Urothelium cell line (cell line): ENCODE measurements at regions not wholly inside any gene's neighbourhood (a gene's known extent, or its start where the extent isn't known, plus 50 kb on each side); places are given as distances from the start of the nearest gene placed in this dataset.
A peak's percentile ranks its signal among the peaks of the same experiment; 100 is the strongest.

ENCODE experiments used
- DNase-seq: peaks from one replicate; pipeline ENCODE4 v3.0.0; 2011; ENCODE audit warnings: low spot score, mixed read lengths
- FAIRE-seq: peaks from 2 replicates; lab custom pipeline; 2011; peaks lifted over from hg19 to GRCh38; lab: Jason Lieb, UNC

GRCh38 chr12:124448241-124448954 is 119.0 kb downstream of the NCOR2 start:
- no peak for DNase-seq
- FAIRE-seq = no peak

GRCh38 chr12:124446364-124446763 is 121.0 kb downstream of the NCOR2 start:
- FAIRE-seq = no peak
- no peak for DNase-seq

GRCh38 chr12:124445826-124446225 is 121.6 kb downstream of the NCOR2 start:
- DNase-seq = no peak
- no peak for FAIRE-seq

GRCh38 chr12:124445121-124445718 is 122.2 kb downstream of the NCOR2 start:
- no peak for DNase-seq
- FAIRE-seq = no peak

GRCh38 chr12:124443931-124444712 is 123.3 kb downstream of the NCOR2 start:
- FAIRE-seq = no peak
- no peak for DNase-seq

- no peak for DNase-seq
- no peak for FAIRE-seq
Observed at GRCh38 chr12:124442772-124443445, 124.5 kb downstream of the NCOR2 start.

GRCh38 chr12:124442281-124442680 is 125.1 kb downstream of the NCOR2 start:
- FAIRE-seq (no peak), DNase-seq (no peak)

- FAIRE-seq (no peak), DNase-seq (peak; percentile 92)
Observed at GRCh38 chr12:124441443-124442194, 125.8 kb downstream of the NCOR2 start.

- no peak for DNase-seq
- FAIRE-seq = no peak
Observed at GRCh38 chr12:124440841-124441381, 126.5 kb downstream of the NCOR2 start.

- FAIRE-seq (no peak), DNase-seq (no peak)
Observed at GRCh38 chr12:124440031-124440626, 127.3 kb downstream of the NCOR2 start.

- FAIRE-seq = no peak
- DNase-seq = peak; percentile 17
Observed at GRCh38 chr12:124438437-124439056, 128.9 kb downstream of the NCOR2 start.

- DNase-seq (no peak), FAIRE-seq (no peak)
Observed at GRCh38 chr12:124437617-124438436, 129.6 kb downstream of the NCOR2 start.

- FAIRE-seq (no peak), DNase-seq (no peak)
Observed at GRCh38 chr12:124437121-124437520, 130.3 kb downstream of the NCOR2 start.

GRCh38 chr12:124436366-124436765 is 131.0 kb downstream of the NCOR2 start:
- FAIRE-seq (no peak), DNase-seq (no peak)

- FAIRE-seq (no peak), DNase-seq (no peak)
Observed at GRCh38 chr12:124435806-124436345, 131.5 kb downstream of the NCOR2 start.

- no peak for FAIRE-seq
- DNase-seq = no peak
Observed at GRCh38 chr12:124434951-124435805, 132.2 kb downstream of the NCOR2 start.

GRCh38 chr12:124434354-124434753 is 133.1 kb downstream of the NCOR2 start:
- no peak for FAIRE-seq
- DNase-seq = no peak
